SK-N-SH (cell line): ENCODE measurements at regions not wholly inside any gene's neighbourhood (a gene's known extent, or its start where the extent isn't known, plus 50 kb on each side); places are given as distances from the start of the nearest gene placed in this dataset.

Experiments used
- CTCF ChIA-PET: fragments of 300-600, 350-600 bp; formaldehyde crosslinking; extraction: SDS; loops from one replicate; lab custom pipeline; 2021; lab: Yijun Ruan, JAX
- POLR2A ChIA-PET: fragments of 350-600 bp; sonication (Branson Sonifier 250); formaldehyde crosslinking; extraction: SDS; loops from one replicate; lab custom pipeline; 2020; ENCODE audit warnings: antibody characterized with exemption, inconsistent platforms; lab: Yijun Ruan, JAX
- DNase-seq: peaks from one replicate; pipeline ENCODE4 v3.0.0; 2012
- H2AFZ ChIP-seq: fragments of 200-600 bp; sonication (generic); 2 replicates; pipeline ENCODE4 v1.8.1; 2016; ENCODE audit warnings: antibody characterized with exemption, mild to moderate bottlenecking, low read depth
- H3F3A ChIP-seq: fragments of 200-600 bp; sonication (generic); replicated peaks from 2 replicates; pipeline ENCODE3; 2016; ENCODE audit warnings: antibody characterized with exemption, mild to moderate bottlenecking; ENCODE audit not compliant: insufficient read depth
- H3K27ac ChIP-seq, 2 experiments: fragments of 200-500 bp in 1 of 2; fragments of 200-600 bp in 1 of 2; sonication (Bioruptor generic) in 1 of 2; sonication (generic), shearing (Covaris generic) in 1 of 2; 2 replicates each; pipeline versions ENCODE4 v1.5.1 to v1.6.1; 2014 to 2016; ENCODE audit warnings: low read depth in 2 of 2, inconsistent platforms in 1 of 2, low read length in 1 of 2, mild to moderate bottlenecking in 1 of 2, mixed read lengths in 1 of 2
- H3K27me3 ChIP-seq: fragments of 200-600 bp; sonication (generic), shearing (Covaris generic); 2 replicates; pipeline ENCODE4 v1.6.1; 2016; ENCODE audit warnings: mixed run types; ENCODE audit not compliant: insufficient read depth
- H3K36me3 ChIP-seq, 2 experiments: fragments of 200-500 bp in 1 of 2; fragments of 200-600 bp in 1 of 2; sonication (Bioruptor generic) in 1 of 2; sonication (generic) in 1 of 2; replicated peaks in 1 of 2; 2 replicates each; pipeline versions ENCODE3 to v1.5.1; 2014 to 2016; ENCODE audit warnings: low read length in 1 of 2, mild to moderate bottlenecking in 1 of 2; ENCODE audit not compliant: insufficient read depth in 2 of 2, control insufficient read depth in 1 of 2
- H3K4me1 ChIP-seq, 2 experiments: fragments of 200-500 bp in 1 of 2; fragments of 200-600 bp in 1 of 2; sonication (Bioruptor generic) in 1 of 2; sonication (generic), shearing (Covaris generic) in 1 of 2; 2 replicates each; pipeline versions ENCODE4 v1.5.1 to v1.6.1; 2014 to 2016; ENCODE audit warnings: low read depth in 1 of 2, low read length in 1 of 2, mixed run types in 1 of 2; ENCODE audit not compliant: insufficient read depth in 2 of 2, control insufficient read depth in 1 of 2
- H3K4me2 ChIP-seq: fragments of 200-600 bp; sonication (generic), shearing (Covaris generic); 2 replicates; pipeline ENCODE4 v1.6.1; 2017; ENCODE audit warnings: mixed run types
- H3K4me3 ChIP-seq, 2 experiments: fragments of 200-500 bp in 1 of 2; fragments of 200-600 bp in 1 of 2; sonication (Bioruptor generic) in 1 of 2; sonication (generic), shearing (Covaris generic) in 1 of 2; 2 replicates each; pipeline versions ENCODE4 v1.5.1 to v1.8.1; 2014 to 2016; ENCODE audit warnings: low read depth in 2 of 2, inconsistent platforms in 1 of 2, low read length in 1 of 2, mild to moderate bottlenecking in 1 of 2, mixed read lengths in 1 of 2, moderate library complexity in 1 of 2
- H3K79me2 ChIP-seq: fragments of 200-600 bp; sonication (generic); 2 replicates; pipeline ENCODE4 v1.8.1; 2017; ENCODE audit warnings: mild to moderate bottlenecking; ENCODE audit not compliant: insufficient read depth
- H3K9ac ChIP-seq: fragments of 200-600 bp; sonication (generic); 2 replicates; pipeline ENCODE4 v1.6.1; 2017; ENCODE audit warnings: mixed run types
- H3K9me2 ChIP-seq: fragments of 200-600 bp; sonication (generic); 2 replicates; pipeline ENCODE4 v1.6.1; 2017; ENCODE audit warnings: mixed run types
- H3K9me3 ChIP-seq: fragments of 200-600 bp; sonication (generic); 2 replicates; pipeline ENCODE4 v1.6.1; 2017; ENCODE audit warnings: mixed run types, mild to moderate bottlenecking, moderate library complexity
- H4K20me1 ChIP-seq: fragments of 200-600 bp; sonication (generic); 2 replicates; pipeline ENCODE4 v1.6.1; 2017; ENCODE audit warnings: mild to moderate bottlenecking, mixed run types; ENCODE audit not compliant: insufficient read depth
- EZH2phosphoT487 ChIP-seq: fragments of 200-600 bp; sonication (generic); IDR thresholded peaks from 2 replicates; pipeline ENCODE4 v1.6.1; 2017; ENCODE audit warnings: low read depth, mixed run types, mild to moderate bottlenecking, antibody characterized with exemption, moderate library complexity, borderline replicate concordance
- GATA2 ChIP-seq: sonication (generic); formaldehyde crosslinking; IDR thresholded peaks from 2 replicates; pipeline ENCODE4 v1.5.0; 2020; ENCODE audit warnings: mild to moderate bottlenecking, missing genetic modification reagents
- JUND ChIP-seq: IDR thresholded peaks from 2 replicates; pipeline ENCODE4 v1.4.0; 2012
- NRF1 ChIP-seq: IDR thresholded peaks from 2 replicates; pipeline ENCODE4 v1.6.1; 2012; ENCODE audit warnings: low read depth, mild to moderate bottlenecking, low read length
- POLR2AphosphoS5 ChIP-seq: IDR thresholded peaks from 2 replicates; pipeline ENCODE4 v1.6.1; 2012; ENCODE audit warnings: low read depth, low read length
- RAD21 ChIP-seq: IDR thresholded peaks from 2 replicates; pipeline ENCODE4 v1.6.1; 2012; ENCODE audit warnings: mild to moderate bottlenecking, low read length
- RCOR1 ChIP-seq: fragments of 150-350 bp; IDR thresholded peaks from 2 replicates; pipeline ENCODE4 v1.6.1; 2017; ENCODE audit warnings: antibody characterized with exemption, low read length
- RXRA ChIP-seq: IDR thresholded peaks from 2 replicates; pipeline ENCODE4 v1.4.0; 2012; ENCODE audit warnings: low read depth, mild to moderate bottlenecking, borderline replicate concordance
- TEAD4 ChIP-seq: IDR thresholded peaks from 2 replicates; pipeline ENCODE4 v1.4.0; 2012; ENCODE audit warnings: mild to moderate bottlenecking, borderline replicate concordance; ENCODE audit not compliant: insufficient read depth
- USF1 ChIP-seq: IDR thresholded peaks from 2 replicates; pipeline ENCODE4 v1.4.0; 2012; ENCODE audit warnings: low read depth, borderline replicate concordance
- WGBS: methylation state at CpG from one replicate; pipeline ENCODE4 v1.1.6; 2017; ENCODE audit warnings: low lambda C conversion rate; 5-methylcytosine and 5-hydroxymethylcytosine counted together
- TF ChIP-seq, protein P1 (sequence below): fragments of 150-350 bp; IDR thresholded peaks from 2 replicates; pipeline ENCODE4 v1.6.1; 2016; ENCODE audit warnings: mild to moderate bottlenecking, low read depth, low read length
- TF ChIP-seq, protein P2 (sequence below): IDR thresholded peaks from 2 replicates; pipeline ENCODE4 v1.6.1; 2012; ENCODE audit warnings: mild to moderate bottlenecking, low read depth, low read length, moderate library complexity

- 40% methylated on average over 1 of the region's 11 CpGs for WGBS
- POLR2A ChIA-PET, result no interaction called here
- Histone ChIP-seq H4K20me1 (no peaks in the 10 kb centered on the region), H3K4me2 (no peak overlapping the region), H2AFZ (no peak overlapping the region), H3K4me1 (peaks cover 0 to 12% of the 10 kb centered on the region in 2 experiments; a peak in 1 of 4 replicates), H3K36me3 (no peaks in the 10 kb centered on the region), H3K27me3 (no peaks in the 10 kb centered on the region), H3K9me2 (no peaks in the 10 kb centered on the region), H3K27ac (no peak overlapping the region), H3F3A (no peaks in the 10 kb centered on the region), H3K4me3 (no peak overlapping the region), H3K9me3 (no peaks in the 10 kb centered on the region), H3K9ac (no peak overlapping the region), H3K79me2 (no peaks in the 10 kb centered on the region)
- CTCF ChIA-PET, result no interaction called here
- DNase-seq, result no peak
- TF ChIP-seq, protein P1, sequence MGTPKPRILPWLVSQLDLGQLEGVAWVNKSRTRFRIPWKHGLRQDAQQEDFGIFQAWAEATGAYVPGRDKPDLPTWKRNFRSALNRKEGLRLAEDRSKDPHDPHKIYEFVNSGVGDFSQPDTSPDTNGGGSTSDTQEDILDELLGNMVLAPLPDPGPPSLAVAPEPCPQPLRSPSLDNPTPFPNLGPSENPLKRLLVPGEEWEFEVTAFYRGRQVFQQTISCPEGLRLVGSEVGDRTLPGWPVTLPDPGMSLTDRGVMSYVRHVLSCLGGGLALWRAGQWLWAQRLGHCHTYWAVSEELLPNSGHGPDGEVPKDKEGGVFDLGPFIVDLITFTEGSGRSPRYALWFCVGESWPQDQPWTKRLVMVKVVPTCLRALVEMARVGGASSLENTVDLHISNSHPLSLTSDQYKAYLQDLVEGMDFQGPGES, result no peak
- no peak for TF ChIP-seq RAD21
- no peak for TF ChIP-seq RXRA
- no peak for TF ChIP-seq JUND
- no peak for TF ChIP-seq GATA2 (CRISPR knock-in tag)
- no peak for TF ChIP-seq NRF1
- TF ChIP-seq, protein P2, sequence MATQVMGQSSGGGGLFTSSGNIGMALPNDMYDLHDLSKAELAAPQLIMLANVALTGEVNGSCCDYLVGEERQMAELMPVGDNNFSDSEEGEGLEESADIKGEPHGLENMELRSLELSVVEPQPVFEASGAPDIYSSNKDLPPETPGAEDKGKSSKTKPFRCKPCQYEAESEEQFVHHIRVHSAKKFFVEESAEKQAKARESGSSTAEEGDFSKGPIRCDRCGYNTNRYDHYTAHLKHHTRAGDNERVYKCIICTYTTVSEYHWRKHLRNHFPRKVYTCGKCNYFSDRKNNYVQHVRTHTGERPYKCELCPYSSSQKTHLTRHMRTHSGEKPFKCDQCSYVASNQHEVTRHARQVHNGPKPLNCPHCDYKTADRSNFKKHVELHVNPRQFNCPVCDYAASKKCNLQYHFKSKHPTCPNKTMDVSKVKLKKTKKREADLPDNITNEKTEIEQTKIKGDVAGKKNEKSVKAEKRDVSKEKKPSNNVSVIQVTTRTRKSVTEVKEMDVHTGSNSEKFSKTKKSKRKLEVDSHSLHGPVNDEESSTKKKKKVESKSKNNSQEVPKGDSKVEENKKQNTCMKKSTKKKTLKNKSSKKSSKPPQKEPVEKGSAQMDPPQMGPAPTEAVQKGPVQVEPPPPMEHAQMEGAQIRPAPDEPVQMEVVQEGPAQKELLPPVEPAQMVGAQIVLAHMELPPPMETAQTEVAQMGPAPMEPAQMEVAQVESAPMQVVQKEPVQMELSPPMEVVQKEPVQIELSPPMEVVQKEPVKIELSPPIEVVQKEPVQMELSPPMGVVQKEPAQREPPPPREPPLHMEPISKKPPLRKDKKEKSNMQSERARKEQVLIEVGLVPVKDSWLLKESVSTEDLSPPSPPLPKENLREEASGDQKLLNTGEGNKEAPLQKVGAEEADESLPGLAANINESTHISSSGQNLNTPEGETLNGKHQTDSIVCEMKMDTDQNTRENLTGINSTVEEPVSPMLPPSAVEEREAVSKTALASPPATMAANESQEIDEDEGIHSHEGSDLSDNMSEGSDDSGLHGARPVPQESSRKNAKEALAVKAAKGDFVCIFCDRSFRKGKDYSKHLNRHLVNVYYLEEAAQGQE, result no peak
- no peak for TF ChIP-seq USF1
- no peak for TF ChIP-seq POLR2AphosphoS5
Measured at GRCh38 chr2:121906170-121906569, 150.7 kb downstream of the TSN start.

DNA sequence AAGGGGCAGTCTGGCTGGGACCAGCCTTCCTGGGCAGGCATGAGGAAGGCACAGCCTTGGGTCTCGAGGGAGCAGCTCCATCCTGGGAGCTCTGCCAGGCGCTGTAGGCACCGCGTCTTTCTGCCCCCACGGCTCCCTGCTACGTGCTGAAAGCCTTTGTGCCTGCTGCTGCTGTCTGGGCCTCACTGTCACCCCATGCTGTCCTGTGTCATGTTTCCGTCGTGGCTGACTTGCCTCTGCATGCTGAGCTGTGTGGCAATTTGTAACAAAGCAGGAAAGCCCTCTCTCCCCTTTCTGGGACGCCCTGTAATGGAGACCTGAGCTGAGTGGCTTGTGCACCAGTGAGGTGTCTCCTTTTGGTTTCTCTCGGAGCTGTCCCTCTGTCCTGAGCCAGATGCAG lies 152.5 kb downstream of the TSN start:
- no peaks in the 10 kb centered on the region for H4K20me1 ChIP-seq
- H3K9ac ChIP-seq, result no peak overlapping the region
- H3K9me2 ChIP-seq, result no peaks in the 10 kb centered on the region
- no peaks in the 10 kb centered on the region for H3K79me2 ChIP-seq
- no peak overlapping the region for H3K4me2 ChIP-seq
- ChIA-PET POLR2A (no interaction called here), CTCF (interaction anchor here (0.9 to 3.0 kb wide), 4 partner anchors 11 to 41 kb away, joined by 3 to 10 read pairs (median 4); no protein-coding TSS in a partner anchor)
- peaks cover 0 to 8% of the 10 kb centered on the region in 2 experiments; a peak in 1 of 4 replicates for H3K4me1 ChIP-seq
- no peaks in the 10 kb centered on the region for H3F3A ChIP-seq
- DNase-seq, result no peak
- WGBS, result 20% methylated on average over 2 of the region's 10 CpGs
- no peak overlapping the region for H2AFZ ChIP-seq
- no peaks in the 10 kb centered on the region for H3K36me3 ChIP-seq
- no peak overlapping the region for H3K27ac ChIP-seq
- no peak for TF ChIP-seq EZH2phosphoT487
- no peak for TF ChIP-seq RCOR1
- no peak for TF ChIP-seq TEAD4
- TF ChIP-seq, all 33 proteins: peak for 0
- H3K9me3 ChIP-seq, result no peaks in the 10 kb centered on the region
- H3K27me3 ChIP-seq, result no peaks in the 10 kb centered on the region
- no peak overlapping the region for H3K4me3 ChIP-seq
